Heart left ventricle (tissue), 16 donors: ENCODE measurements at regions not wholly inside any gene's neighbourhood (a gene's known extent, or its start where the extent isn't known, plus 50 kb on each side); places are given as distances from the start of the nearest gene placed in this dataset.

Experiments used
- ATAC-seq, 4 donors: fragments of 200-7000 bp; cut with Tn5 transposase; one replicate each; pipeline ENCODE4 v1.9.1; 2020 to 2022; ENCODE audit warnings: moderate library complexity in 4 of 4, mild to moderate bottlenecking in 3 of 4, moderate number of reproducible peaks in 1 of 4
- DNase-seq, 5 donors: peaks; one replicate each; pipeline ENCODE4 v3.0.0-alpha.2; 2020
- H3K27ac ChIP-seq, 12 donors: fragments of 200-600 bp; sonication (generic) in 4 of 12; one replicate each; pipeline versions ENCODE4 v1.5.0 to v1.8.0; 2016 to 2022; ENCODE audit warnings: mild to moderate bottlenecking in 2 of 12
- H3K27me3 ChIP-seq, 9 donors: fragments of 200-600 bp; sonication (generic) in 2 of 9; one replicate each; pipeline versions ENCODE4 v1.5.1 to v1.8.0; 2016 to 2022; ENCODE audit warnings: mild to moderate bottlenecking in 3 of 9
- H3K36me3 ChIP-seq, 9 donors: fragments of 200-600 bp; sonication (generic) in 2 of 9; one replicate each; pipeline versions ENCODE4 v1.5.0 to v1.8.0; 2018 to 2022; ENCODE audit warnings: mild to moderate bottlenecking in 2 of 9
- H3K4me1 ChIP-seq, 12 donors: fragments of 200-600 bp; sonication (generic) in 4 of 12; one replicate each; pipeline versions ENCODE4 v1.5.0 to v1.8.0; 2016 to 2022; ENCODE audit warnings: mild to moderate bottlenecking in 3 of 12
- H3K4me3 ChIP-seq, 12 donors: fragments of 200-600 bp; sonication (generic) in 4 of 12; one replicate each; pipeline versions ENCODE4 v1.5.0 to v1.8.0; 2017 to 2022; ENCODE audit warnings: mild to moderate bottlenecking in 9 of 12, moderate library complexity in 4 of 12
- H3K9me3 ChIP-seq, 12 donors: fragments of 200-600 bp; sonication (generic) in 4 of 12; one replicate each; pipeline versions ENCODE4 v1.5.0 to v1.8.0; 2016 to 2022; ENCODE audit warnings: mild to moderate bottlenecking in 1 of 12
- CTCF ChIP-seq, 12 donors: fragments of 200-600 bp; sonication (generic) in 4 of 12; IDR thresholded peaks; one replicate each; pipeline versions ENCODE4 v1.5.0 to v1.8.0; 2018 to 2022; ENCODE audit warnings: antibody characterized with exemption in 12 of 12, mild to moderate bottlenecking in 5 of 12
- POLR2A ChIP-seq, 2 donors: fragments of 450-650 bp; IDR thresholded peaks; one replicate each; pipeline ENCODE4 v1.6.1; 2017; ENCODE audit warnings: antibody characterized with exemption in 2 of 2, mild to moderate bottlenecking in 2 of 2, moderate library complexity in 2 of 2
- WGBS, 4 donors: extraction: QIAGEN DNeasy Blood & Tissue Kit in 2 of 4; methylation state at CpG; one replicate each; pipeline versions ENCODE4 v1.1.5 to v1.1.7; 2013 to 2018; 5-methylcytosine and 5-hydroxymethylcytosine counted together
- intact Hi-C, 10 donors: fragments of 100-400 bp; cut with DNase I; formaldehyde crosslinking; loops; one replicate each; pipeline versions ENCODE4 v1.11.1 to v1.14.2; 2022
- donor health status: ischemic (EF 13 %, LVEDD 7.1; RV severe dilation, severe dysfunction).
- donor health status: healthy with polysubstance abuse.
- donor health status: DM: no; HTN: yes; CAD: no.
- donor health status: DM: no; HTN: no; CAD: no.
- donor health status: ischemic (EF 25% LVEDD 6.9; RV normal size, moderate dysfunction).
- donor health status: ischemic (EF 25% LVEDD 5.7; RV mildly dilated, moderate dysfunction).
- donor health status: healthy.
- donor health status: DM: yes; HTN: yes; CAD: no.
- donor health status: ischemic (EF 35%, LVEDD 5.7; RV mildly dilated, moderate dysfunction).
- donor health status: nonischemic (EF 11% LVEDD 7.7; RV severe dilation, severe dysfunction).
- donor health status: DM: yes; HTN: yes; CAD: no.
- donor health status: PGD.
- donor health status: ischemic (EF 29% LVEDD 5.4; RV normal size, mild dysfunction).
- donor health status: nonischemic (EF 23%, LVEDD 6.1; RV moderate dilation, normal function).

- DNase-seq = no peak
- Histone ChIP-seq H3K9me3 (no peaks in the 10 kb centered on the region), H3K36me3 (no peaks in the 10 kb centered on the region), H3K27ac (no peak overlapping the region), H3K4me1 (peaks cover 0 to 12% (median 4%) of the 10 kb centered on the region in 12 donors), H3K27me3 (peaks cover 2 to 19% (median 9%) of the 10 kb centered on the region in 9 donors), H3K4me3 (no peak overlapping the region)
- TF ChIP-seq CTCF (IDR thresholded peaks at IDR 0.05) = no peak
- TF ChIP-seq POLR2A (IDR thresholded peaks at IDR 0.05) = no peak
- intact Hi-C loops = no loop called here
- no peak for ATAC-seq
- 39 to 81% (median 57%) methylated on average over 4 of the region's 4 CpGs for WGBS, 4 donors
Measured at GRCh38 chr1:30186586-30186985, 536.8 kb downstream of the MATN1 start.

- H3K27ac ChIP-seq = no peak overlapping the region
- H3K4me3 ChIP-seq = no peak overlapping the region
- no peak for DNase-seq
- no peak for ATAC-seq
- TF ChIP-seq POLR2A (IDR thresholded peaks at IDR 0.05) (no peak), CTCF (IDR thresholded peaks at IDR 0.05) (no peak)
- H3K27me3 ChIP-seq = peaks cover 2 to 19% (median 9%) of the 10 kb centered on the region in 9 donors
- no peaks in the 10 kb centered on the region for H3K9me3 ChIP-seq
- peaks cover 0 to 8% (median 2%) of the 10 kb centered on the region in 12 donors for H3K4me1 ChIP-seq
- 29 to 48% (median 41%) methylated on average over 6 of the region's 6 CpGs for WGBS, 4 donors
- intact Hi-C loops = no loop called here
- no peaks in the 10 kb centered on the region for H3K36me3 ChIP-seq
Measured at GRCh38 chr1:30185809-30186208, 537.6 kb downstream of the MATN1 start.

GRCh38 chr1:30185313-30185712 is 538.1 kb downstream of the MATN1 start:
- H3K9me3 ChIP-seq = no peaks in the 10 kb centered on the region
- 92 to 95% (median 95%) methylated on average over 4 of the region's 4 CpGs for WGBS, 4 donors
- DNase-seq (no peak), ATAC-seq (no peak)
- intact Hi-C loops = no loop called here
- H3K27ac ChIP-seq = no peak overlapping the region
- no peak for TF ChIP-seq POLR2A (IDR thresholded peaks at IDR 0.05)
- TF ChIP-seq CTCF (IDR thresholded peaks at IDR 0.05) = no peak
- H3K4me1 ChIP-seq = peaks cover 0 to 3% (median 0%) of the 10 kb centered on the region in 12 donors
- H3K27me3 ChIP-seq = peaks cover 2 to 19% (median 9%) of the 10 kb centered on the region in 9 donors
- no peaks in the 10 kb centered on the region for H3K36me3 ChIP-seq
- no peak overlapping the region for H3K4me3 ChIP-seq

GRCh38 chr1:30184393-30185141 is 538.8 kb downstream of the MATN1 start:
- DNase-seq (no peak), ATAC-seq (no peak)
- no peak overlapping the region for H3K4me3 ChIP-seq
- H3K27ac ChIP-seq = no peak overlapping the region
- TF ChIP-seq POLR2A (IDR thresholded peaks at IDR 0.05) (no peak), CTCF (IDR thresholded peaks at IDR 0.05) (no peak)
- no peaks in the 10 kb centered on the region for H3K4me1 ChIP-seq
- H3K9me3 ChIP-seq = no peaks in the 10 kb centered on the region
- no peaks in the 10 kb centered on the region for H3K36me3 ChIP-seq
- WGBS, 4 donors = 18 to 30% (median 23%) methylated on average over 1 of the region's 1 CpG
- intact Hi-C loops = no loop called here
- peaks cover 2 to 16% (median 9%) of the 10 kb centered on the region in 9 donors for H3K27me3 ChIP-seq
